ENCODE measurements at regions not wholly inside any gene's neighbourhood (a gene's known extent, or its start where the extent isn't known, plus 50 kb on each side); places are given as distances from the start of the nearest gene placed in this dataset.
"Not testable (repeated sequence)": the region's sequence is repeated elsewhere in the genome, so short reads cannot be mapped to it uniquely, and the experiment has no call there.

DNA sequence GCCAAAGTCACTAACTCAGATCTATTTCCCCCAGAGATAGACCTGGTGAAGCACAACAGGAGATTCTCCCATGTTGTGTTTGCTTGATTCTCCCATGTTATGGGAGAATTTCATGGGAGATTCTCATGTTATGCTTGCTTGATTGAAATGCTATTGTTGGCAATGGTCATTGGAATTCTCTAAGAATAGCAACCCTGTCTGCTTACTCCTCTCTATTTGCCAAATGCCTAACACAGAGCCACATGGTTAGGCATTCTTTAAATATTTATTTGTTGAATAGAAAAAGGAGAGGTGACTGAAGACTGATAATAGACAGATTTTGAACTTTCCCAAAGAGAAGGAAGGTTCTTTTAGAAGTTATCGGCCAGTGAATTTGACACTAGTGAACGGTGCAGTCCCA, 111.5 kb upstream of the MPHOSPH6 start:
- Histone ChIP-seq H3K9me3 (ENCODE audit: control insufficient read depth in 2 of 2, insufficient read depth in 1 of 2, low read depth in 1 of 2, low read length in 1 of 2) (no peaks in the 10 kb centered on the region), H3K27me3 (ENCODE audit: control insufficient read depth in 1 of 2, insufficient read depth in 2 of 2, low read length in 2 of 2) (no peaks in the 10 kb centered on the region), H3K36me3 (ENCODE audit: control insufficient read depth in 2 of 2, insufficient read depth in 2 of 2, low read length in 1 of 2) (no peaks in the 10 kb centered on the region), H3K4me3 (ENCODE audit: low read depth in 1 of 2, low read length in 2 of 2) (no peak overlapping the region), H3K4me1 (ENCODE audit: control insufficient read depth in 2 of 2, insufficient read depth in 2 of 2, low read length in 1 of 2) (no peaks in the 10 kb centered on the region), H3K27ac (ENCODE audit: low read depth in 2 of 2, low read length in 1 of 2) (no peak overlapping the region)
- WGBS, 2 donors: 64 to 79% methylated on average over 2 of the region's 2 CpGs

DNA sequence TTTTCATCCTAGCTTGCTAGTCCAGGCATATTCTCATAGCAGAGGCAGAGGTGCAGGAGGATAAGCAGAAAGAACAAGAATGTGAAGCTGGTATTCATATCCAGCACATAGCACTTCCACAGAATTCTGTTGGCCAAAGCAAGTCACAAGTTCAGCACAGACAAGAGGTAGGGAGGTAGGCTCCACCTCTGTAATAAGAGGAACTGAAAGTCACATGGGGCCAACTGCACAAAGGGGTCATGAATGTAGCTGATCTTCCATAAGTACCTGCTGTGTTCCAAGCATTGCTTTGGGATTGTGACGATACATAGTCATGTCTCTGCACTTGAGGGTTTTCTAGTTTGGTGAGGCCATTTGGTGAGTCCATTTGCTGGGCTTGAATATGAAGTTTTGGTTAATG, 110.8 kb upstream of the MPHOSPH6 start:
- Histone ChIP-seq H3K36me3 (ENCODE audit: control insufficient read depth in 2 of 2, insufficient read depth in 2 of 2, low read length in 1 of 2) (no peaks in the 10 kb centered on the region), H3K4me3 (ENCODE audit: low read depth in 1 of 2, low read length in 2 of 2) (no peak overlapping the region), H3K9me3 (ENCODE audit: control insufficient read depth in 2 of 2, insufficient read depth in 1 of 2, low read depth in 1 of 2, low read length in 1 of 2) (no peaks in the 10 kb centered on the region), H3K27me3 (ENCODE audit: control insufficient read depth in 1 of 2, insufficient read depth in 2 of 2, low read length in 2 of 2) (no peaks in the 10 kb centered on the region), H3K4me1 (ENCODE audit: control insufficient read depth in 2 of 2, insufficient read depth in 2 of 2, low read length in 1 of 2) (no peaks in the 10 kb centered on the region), H3K27ac (ENCODE audit: low read depth in 2 of 2, low read length in 1 of 2) (no peak overlapping the region)
- 91 to 92% methylated on average over 1 of the region's 1 CpG for WGBS, 2 donors

DNA sequence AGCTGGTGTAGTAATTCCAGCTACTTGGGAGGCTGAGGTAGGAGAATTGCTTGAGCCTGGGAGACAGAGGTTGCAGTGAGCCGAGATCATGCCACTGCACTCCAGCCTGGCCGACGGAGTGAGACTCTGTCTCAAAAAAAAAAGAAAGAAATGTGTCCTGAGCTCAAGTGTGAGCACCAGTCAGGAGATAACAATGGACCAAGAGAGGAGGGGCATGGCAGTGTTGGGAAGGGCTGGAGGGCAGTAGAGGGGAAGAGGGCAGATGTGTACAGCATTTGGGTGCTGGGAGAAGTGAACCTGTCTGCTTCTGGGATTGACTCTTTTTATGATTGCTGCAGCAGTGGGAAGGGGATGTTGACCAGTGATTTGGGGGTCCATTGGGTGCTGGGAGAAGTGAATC, 105.3 kb upstream of the MPHOSPH6 start:
- not testable (repeated sequence) for H3K4me3 ChIP-seq (ENCODE audit: low read depth in 1 of 2, low read length in 2 of 2); H3K27ac ChIP-seq (ENCODE audit: low read depth in 2 of 2, low read length in 1 of 2); H3K36me3 ChIP-seq (ENCODE audit: control insufficient read depth in 2 of 2, insufficient read depth in 2 of 2, low read length in 1 of 2); H3K9me3 ChIP-seq (ENCODE audit: control insufficient read depth in 2 of 2, insufficient read depth in 1 of 2, low read depth in 1 of 2, low read length in 1 of 2); H3K4me1 ChIP-seq (ENCODE audit: control insufficient read depth in 2 of 2, insufficient read depth in 2 of 2, low read length in 1 of 2); H3K27me3 ChIP-seq (ENCODE audit: control insufficient read depth in 1 of 2, insufficient read depth in 2 of 2, low read length in 2 of 2)
- WGBS, 2 donors: 80 to 86% methylated on average over 3 of the region's 3 CpGs

DNA sequence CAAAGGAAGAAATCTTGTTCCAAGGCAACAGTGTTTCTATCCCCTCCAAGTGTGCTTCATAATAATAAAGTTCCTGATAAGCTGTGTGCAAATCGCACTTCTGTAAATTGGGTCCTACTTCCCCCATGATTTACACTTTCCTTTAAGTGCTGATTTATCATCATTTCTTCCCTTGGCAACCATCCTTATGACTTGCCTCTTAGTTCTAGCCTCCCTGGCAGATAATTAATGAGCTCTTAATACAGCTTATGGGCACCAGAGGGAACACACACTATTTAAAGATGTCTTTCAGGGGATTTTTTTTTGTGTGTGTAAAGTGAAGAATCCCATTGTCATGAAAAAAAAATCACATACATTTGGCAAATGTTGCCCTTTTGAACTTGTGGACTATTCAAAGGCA, 101.6 kb upstream of the MPHOSPH6 start:
- H3K36me3 ChIP-seq (ENCODE audit: control insufficient read depth in 2 of 2, insufficient read depth in 2 of 2, low read length in 1 of 2): no peaks in the 10 kb centered on the region
- no peak overlapping the region for H3K4me3 ChIP-seq (ENCODE audit: low read depth in 1 of 2, low read length in 2 of 2)
- WGBS, 2 donors: 83 to 87% methylated on average over 1 of the region's 1 CpG
- H3K27me3 ChIP-seq (ENCODE audit: control insufficient read depth in 1 of 2, insufficient read depth in 2 of 2, low read length in 2 of 2): no peaks in the 10 kb centered on the region
- H3K9me3 ChIP-seq (ENCODE audit: control insufficient read depth in 2 of 2, insufficient read depth in 1 of 2, low read depth in 1 of 2, low read length in 1 of 2): no peaks in the 10 kb centered on the region
- H3K4me1 ChIP-seq (ENCODE audit: control insufficient read depth in 2 of 2, insufficient read depth in 2 of 2, low read length in 1 of 2): no peaks in the 10 kb centered on the region
- H3K27ac ChIP-seq (ENCODE audit: low read depth in 2 of 2, low read length in 1 of 2): no peak overlapping the region

DNA sequence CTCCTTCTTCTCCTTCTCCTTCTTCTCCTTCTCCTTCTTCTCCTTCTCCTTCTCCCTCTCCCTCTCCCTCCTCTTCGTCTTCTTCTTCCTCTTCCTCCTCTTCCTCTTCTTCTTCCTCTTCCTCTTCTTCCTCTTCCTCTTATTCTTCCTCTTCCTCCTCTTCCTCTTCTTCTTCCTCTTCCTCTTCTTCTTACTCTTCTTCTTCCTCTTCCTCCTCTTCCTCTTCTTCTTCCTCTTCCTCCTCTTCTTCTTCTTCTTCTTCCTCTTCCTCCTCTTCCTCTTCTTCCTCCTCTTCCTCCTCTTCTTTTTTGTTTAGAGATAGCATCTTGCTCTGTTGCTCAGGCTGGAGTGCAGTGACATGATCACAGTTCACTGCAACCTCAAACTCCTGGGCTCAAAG, 97.7 kb upstream of the MPHOSPH6 start:
- H3K27ac ChIP-seq (ENCODE audit: low read depth in 2 of 2, low read length in 1 of 2); H3K4me1 ChIP-seq (ENCODE audit: control insufficient read depth in 2 of 2, insufficient read depth in 2 of 2, low read length in 1 of 2); H3K9me3 ChIP-seq (ENCODE audit: control insufficient read depth in 2 of 2, insufficient read depth in 1 of 2, low read depth in 1 of 2, low read length in 1 of 2); H3K27me3 ChIP-seq (ENCODE audit: control insufficient read depth in 1 of 2, insufficient read depth in 2 of 2, low read length in 2 of 2); H3K4me3 ChIP-seq (ENCODE audit: low read depth in 1 of 2, low read length in 2 of 2); H3K36me3 ChIP-seq (ENCODE audit: control insufficient read depth in 2 of 2, insufficient read depth in 2 of 2, low read length in 1 of 2): not testable (repeated sequence)
- WGBS, 2 donors: 60 to 75% methylated on average over 1 of the region's 1 CpG

DNA sequence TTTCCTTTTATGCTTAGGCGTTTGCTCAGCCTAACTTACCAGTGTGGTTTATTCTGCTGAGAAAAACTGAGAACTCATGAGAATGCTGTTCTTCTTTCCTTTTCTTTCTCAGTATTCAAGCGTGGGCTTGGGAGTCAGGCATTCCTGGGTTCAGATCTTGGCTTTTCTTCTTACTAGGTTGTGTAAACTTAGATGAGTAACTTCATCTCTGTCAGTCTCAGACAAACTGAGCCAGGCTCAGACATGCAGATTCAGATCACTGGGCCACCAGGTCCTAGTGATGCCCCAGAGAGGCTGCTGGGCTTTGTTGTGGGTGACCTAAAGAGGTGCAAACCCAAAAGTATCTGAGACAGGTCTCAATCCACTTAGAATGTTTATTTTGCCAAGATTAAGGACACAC, 95.8 kb upstream of the MPHOSPH6 start:
- WGBS, 2 donors: 36 to 65% methylated on average over 2 of the region's 2 CpGs
- H3K9me3 ChIP-seq (ENCODE audit: control insufficient read depth in 2 of 2, insufficient read depth in 1 of 2, low read depth in 1 of 2, low read length in 1 of 2): no peaks in the 10 kb centered on the region
- no peaks in the 10 kb centered on the region for H3K4me1 ChIP-seq (ENCODE audit: control insufficient read depth in 2 of 2, insufficient read depth in 2 of 2, low read length in 1 of 2)
- no peak overlapping the region for H3K27ac ChIP-seq (ENCODE audit: low read depth in 2 of 2, low read length in 1 of 2)
- H3K36me3 ChIP-seq (ENCODE audit: control insufficient read depth in 2 of 2, insufficient read depth in 2 of 2, low read length in 1 of 2): no peaks in the 10 kb centered on the region
- no peaks in the 10 kb centered on the region for H3K27me3 ChIP-seq (ENCODE audit: control insufficient read depth in 1 of 2, insufficient read depth in 2 of 2, low read length in 2 of 2)
- no peak overlapping the region for H3K4me3 ChIP-seq (ENCODE audit: low read depth in 1 of 2, low read length in 2 of 2)

DNA sequence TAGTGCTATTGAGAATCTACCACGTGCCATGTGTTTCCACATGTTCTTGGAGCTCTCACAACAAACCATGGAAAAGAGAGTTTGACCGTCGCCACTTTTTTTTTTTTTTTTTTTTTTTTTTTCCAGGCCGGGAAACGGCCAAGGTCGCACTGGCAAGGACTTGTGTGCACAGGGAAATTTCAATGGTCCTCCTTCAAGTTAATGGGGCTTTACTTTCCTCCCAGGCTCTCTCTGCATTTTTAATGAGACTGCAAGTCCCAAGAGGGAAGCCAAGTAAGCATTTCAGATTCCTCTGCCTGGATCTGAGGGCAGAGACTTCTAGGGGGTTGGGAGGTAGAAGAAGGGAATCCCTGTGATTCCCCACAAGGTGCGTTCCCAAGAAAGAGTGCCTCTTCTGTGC, 94.7 kb upstream of the MPHOSPH6 start:
- H3K36me3 ChIP-seq (ENCODE audit: control insufficient read depth in 2 of 2, insufficient read depth in 2 of 2, low read length in 1 of 2): no peaks in the 10 kb centered on the region
- no peaks in the 10 kb centered on the region for H3K4me1 ChIP-seq (ENCODE audit: control insufficient read depth in 2 of 2, insufficient read depth in 2 of 2, low read length in 1 of 2)
- H3K27ac ChIP-seq (ENCODE audit: low read depth in 2 of 2, low read length in 1 of 2): no peak overlapping the region

DNA sequence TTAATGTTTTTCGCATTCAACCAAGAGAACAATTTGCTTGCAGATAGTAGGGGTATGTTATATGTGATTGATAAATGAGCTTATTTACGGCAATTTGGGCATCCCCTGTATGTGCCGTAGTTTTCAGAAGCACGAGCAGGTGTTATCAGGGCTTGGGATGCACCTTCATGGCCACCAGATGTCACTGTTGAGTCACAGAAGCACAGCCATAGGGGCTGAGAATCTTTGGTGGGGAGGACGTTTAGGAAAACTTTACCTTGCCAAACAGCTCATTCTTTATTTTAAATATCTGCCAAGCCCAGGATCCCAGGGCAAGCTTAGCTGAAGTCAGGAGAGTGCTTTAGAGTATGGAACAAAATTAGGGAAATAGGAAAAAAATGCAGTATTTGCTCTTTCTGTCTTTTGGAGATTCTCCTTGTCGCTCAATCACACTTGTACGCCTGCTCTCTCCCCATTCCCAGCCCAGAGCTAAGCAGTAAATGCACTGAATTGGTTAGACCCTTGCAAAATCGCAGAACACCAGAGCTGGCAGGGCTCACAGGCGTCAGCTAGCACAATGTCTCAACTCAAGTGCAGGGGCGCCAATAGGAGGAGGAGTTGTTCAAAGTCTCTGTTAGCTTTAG, 93.6 kb upstream of the MPHOSPH6 start:
- WGBS, 2 donors: 28 to 31% methylated on average over 10 of the region's 10 CpGs
- no peaks in the 10 kb centered on the region for H3K4me1 ChIP-seq (ENCODE audit: control insufficient read depth in 2 of 2, insufficient read depth in 2 of 2, low read length in 1 of 2)
- H3K9me3 ChIP-seq (ENCODE audit: control insufficient read depth in 2 of 2, insufficient read depth in 1 of 2, low read depth in 1 of 2, low read length in 1 of 2): no peaks in the 10 kb centered on the region
- H3K4me3 ChIP-seq (ENCODE audit: low read depth in 1 of 2, low read length in 2 of 2): no peak overlapping the region
- H3K36me3 ChIP-seq (ENCODE audit: control insufficient read depth in 2 of 2, insufficient read depth in 2 of 2, low read length in 1 of 2): no peaks in the 10 kb centered on the region
- no peaks in the 10 kb centered on the region for H3K27me3 ChIP-seq (ENCODE audit: control insufficient read depth in 1 of 2, insufficient read depth in 2 of 2, low read length in 2 of 2)
- H3K27ac ChIP-seq (ENCODE audit: low read depth in 2 of 2, low read length in 1 of 2): no peak overlapping the region

More for the DNA sequence above, 94.7 kb upstream of the MPHOSPH6 start:
- Histone ChIP-seq H3K4me3 (ENCODE audit: low read depth in 1 of 2, low read length in 2 of 2) (no peak overlapping the region), H3K9me3 (ENCODE audit: control insufficient read depth in 2 of 2, insufficient read depth in 1 of 2, low read depth in 1 of 2, low read length in 1 of 2) (no peaks in the 10 kb centered on the region), H3K27me3 (ENCODE audit: control insufficient read depth in 1 of 2, insufficient read depth in 2 of 2, low read length in 2 of 2) (no peaks in the 10 kb centered on the region)
- WGBS, 2 donors: 60 to 61% methylated on average over 7 of the region's 7 CpGs

DNA sequence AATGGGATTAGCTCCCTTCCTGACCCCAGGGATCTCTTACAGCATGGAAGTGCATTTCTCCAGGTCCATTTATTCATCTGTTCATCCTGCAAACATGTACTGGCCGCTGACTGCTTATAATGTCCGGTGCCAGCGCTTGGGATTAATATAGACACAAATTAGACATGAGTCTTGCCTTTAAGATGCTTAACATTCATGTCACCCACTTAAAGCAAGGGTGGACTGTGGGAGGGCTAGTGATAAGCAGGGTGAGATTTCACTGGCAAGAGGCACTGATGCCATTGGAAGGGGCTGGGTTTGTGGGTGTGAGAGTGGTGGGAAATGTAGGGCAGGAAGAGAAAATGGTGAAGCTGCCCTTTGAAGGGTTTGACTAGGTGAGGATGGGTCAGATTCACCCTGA, 92.2 kb upstream of the MPHOSPH6 start:
- Histone ChIP-seq H3K4me1 (ENCODE audit: control insufficient read depth in 2 of 2, insufficient read depth in 2 of 2, low read length in 1 of 2) (no peaks in the 10 kb centered on the region), H3K9me3 (ENCODE audit: control insufficient read depth in 2 of 2, insufficient read depth in 1 of 2, low read depth in 1 of 2, low read length in 1 of 2) (no peaks in the 10 kb centered on the region), H3K27me3 (ENCODE audit: control insufficient read depth in 1 of 2, insufficient read depth in 2 of 2, low read length in 2 of 2) (no peaks in the 10 kb centered on the region), H3K4me3 (ENCODE audit: low read depth in 1 of 2, low read length in 2 of 2) (no peak overlapping the region), H3K27ac (ENCODE audit: low read depth in 2 of 2, low read length in 1 of 2) (no peak overlapping the region), H3K36me3 (ENCODE audit: control insufficient read depth in 2 of 2, insufficient read depth in 2 of 2, low read length in 1 of 2) (no peaks in the 10 kb centered on the region)
- 86 to 88% methylated on average over 3 of the region's 3 CpGs for WGBS, 2 donors

DNA sequence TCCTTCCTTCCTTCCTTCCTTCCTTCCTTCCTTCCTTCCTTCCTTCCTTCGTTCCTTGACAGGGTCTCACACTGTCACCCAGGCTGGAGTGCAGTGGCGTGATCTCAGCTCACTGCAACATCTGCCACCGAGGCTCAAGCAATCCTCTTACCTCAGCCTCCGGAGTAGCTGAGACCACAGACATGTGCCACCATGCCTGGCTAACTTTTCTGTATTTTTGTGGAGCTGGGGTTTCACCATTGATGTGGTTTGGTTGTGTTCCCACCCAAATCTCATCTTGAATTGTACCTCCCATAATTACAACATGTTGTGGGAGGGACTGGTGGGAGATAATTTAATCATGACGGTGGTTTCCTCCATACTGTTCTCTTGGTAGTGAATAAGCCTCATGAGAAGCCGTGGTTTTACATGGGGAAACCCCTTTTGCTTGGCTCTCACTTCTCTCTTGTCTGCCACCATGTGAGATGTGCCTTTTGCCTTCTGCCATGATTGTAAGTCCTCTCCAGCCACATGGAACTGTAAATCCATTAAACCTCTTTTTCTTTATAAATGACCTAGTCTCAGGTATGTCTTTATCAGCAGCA, 90.3 kb upstream of the MPHOSPH6 start:
- Histone ChIP-seq H3K9me3 (ENCODE audit: control insufficient read depth in 2 of 2, insufficient read depth in 1 of 2, low read depth in 1 of 2, low read length in 1 of 2) (no peaks in the 10 kb centered on the region), H3K27ac (ENCODE audit: low read depth in 2 of 2, low read length in 1 of 2) (no peak overlapping the region), H3K4me1 (ENCODE audit: control insufficient read depth in 2 of 2, insufficient read depth in 2 of 2, low read length in 1 of 2) (no peaks in the 10 kb centered on the region), H3K27me3 (ENCODE audit: control insufficient read depth in 1 of 2, insufficient read depth in 2 of 2, low read length in 2 of 2) (no peaks in the 10 kb centered on the region), H3K4me3 (ENCODE audit: low read depth in 1 of 2, low read length in 2 of 2) (no peak overlapping the region), H3K36me3 (ENCODE audit: control insufficient read depth in 2 of 2, insufficient read depth in 2 of 2, low read length in 1 of 2) (no peaks in the 10 kb centered on the region)
- 82 to 84% methylated on average over 6 of the region's 6 CpGs for WGBS, 2 donors
